ENCODE measurements at regions not wholly inside any gene's neighbourhood (a gene's known extent, or its start where the extent isn't known, plus 50 kb on each side); places are given as distances from the start of the nearest gene placed in this dataset.

GRCh38 chr13:29931696-29932095, 81.3 kb upstream of the UBL3 start:
- TF ChIP-seq POLR2AphosphoS5 (IDR thresholded peaks at IDR 0.05; ENCODE audit: low read depth, low read length) (no peak), TAF1 (IDR thresholded peaks at IDR 0.05; ENCODE audit: low read depth, low read length) (no peak), BRCA1 (IDR thresholded peaks at IDR 0.05; ENCODE audit: low read depth, low read length) (no peak)
